Fibroblast of lung (primary cell): ENCODE measurements at regions not wholly inside any gene's neighbourhood (a gene's known extent, or its start where the extent isn't known, plus 50 kb on each side); places are given as distances from the start of the nearest gene placed in this dataset.

Source experiments
- DNase-seq, 2 donors: peaks; one replicate each; pipeline versions ENCODE4 v3.0.0 to v3.0.0-alpha.2; 2010; ENCODE audit warnings: low read depth in 2 of 2
- H2AFZ ChIP-seq: 2 replicates; pipeline ENCODE4 v1.5.1; 2012; ENCODE audit warnings: low read length, control low read depth, inconsistent platforms
- H3K27ac ChIP-seq: 2 replicates; pipeline ENCODE4 v1.5.1; 2011; ENCODE audit warnings: low read length, control low read depth; ENCODE audit not compliant: insufficient read depth
- H3K27me3 ChIP-seq: 2 replicates; pipeline ENCODE4 v1.5.1; 2011; ENCODE audit warnings: mild to moderate bottlenecking, low read length; ENCODE audit not compliant: control insufficient read depth, insufficient read depth
- H3K36me3 ChIP-seq: 2 replicates; pipeline ENCODE4 v1.5.1; 2011; ENCODE audit warnings: low read length; ENCODE audit not compliant: control insufficient read depth, insufficient read depth
- H3K4me1 ChIP-seq: 2 replicates; pipeline ENCODE4 v1.5.1; 2011; ENCODE audit warnings: low read length; ENCODE audit not compliant: control insufficient read depth, insufficient read depth; ENCODE audit errors: extremely low read depth
- H3K4me2 ChIP-seq: 2 replicates; pipeline ENCODE4 v1.5.1; 2011; ENCODE audit warnings: low read length, control low read depth; ENCODE audit not compliant: insufficient read depth; ENCODE audit errors: extremely low read depth
- H3K4me3 ChIP-seq, 4 experiments: fragments of 200-600 bp in 1 of 4; sonication (generic) in 1 of 4; replicated peaks in 1 of 4; 2 replicates each; pipeline ENCODE4 v1.5.1; 2011 to 2016; ENCODE audit warnings: low read length in 4 of 4, low read depth in 3 of 4, mild to moderate bottlenecking in 3 of 4, control low read depth in 2 of 4, inconsistent platforms in 1 of 4, mixed read lengths in 1 of 4; ENCODE audit not compliant: insufficient read depth in 1 of 4; ENCODE audit errors: control extremely low read depth in 1 of 4
- H3K79me2 ChIP-seq: 2 replicates; pipeline ENCODE4 v1.5.1; 2012; ENCODE audit warnings: mild to moderate bottlenecking, low read length, inconsistent platforms; ENCODE audit not compliant: control insufficient read depth, insufficient read depth
- H3K9ac ChIP-seq: 2 replicates; pipeline ENCODE4 v1.5.1; 2011; ENCODE audit warnings: mild to moderate bottlenecking, low read length, control low read depth; ENCODE audit not compliant: insufficient read depth
- H3K9me3 ChIP-seq: 2 replicates; pipeline ENCODE4 v1.5.1; 2012; ENCODE audit warnings: low read depth, low read length; ENCODE audit not compliant: control insufficient read depth, insufficient read depth
- H4K20me1 ChIP-seq: 2 replicates; pipeline ENCODE4 v1.5.1; 2011; ENCODE audit warnings: low read length; ENCODE audit not compliant: control insufficient read depth, insufficient read depth; ENCODE audit errors: extremely low read depth
- EZH2 ChIP-seq: IDR thresholded peaks from 2 replicates; pipeline ENCODE4 v1.5.1; 2012; ENCODE audit warnings: low read length, control low read depth, mild to moderate bottlenecking; ENCODE audit errors: missing control alignments
- TF ChIP-seq, protein P1 (sequence below), 2 donors: IDR thresholded peaks in 1 of 2; conservative IDR thresholded peaks in 1 of 2; 1 replicate in 1 of 2; 2 replicates in 1 of 2; pipeline ENCODE4 v1.5.1; 2011 to 2012; ENCODE audit warnings: low read length in 2 of 2, control low read depth in 1 of 2, inconsistent platforms in 1 of 2, low read depth in 1 of 2, mild to moderate bottlenecking in 1 of 2

DNA sequence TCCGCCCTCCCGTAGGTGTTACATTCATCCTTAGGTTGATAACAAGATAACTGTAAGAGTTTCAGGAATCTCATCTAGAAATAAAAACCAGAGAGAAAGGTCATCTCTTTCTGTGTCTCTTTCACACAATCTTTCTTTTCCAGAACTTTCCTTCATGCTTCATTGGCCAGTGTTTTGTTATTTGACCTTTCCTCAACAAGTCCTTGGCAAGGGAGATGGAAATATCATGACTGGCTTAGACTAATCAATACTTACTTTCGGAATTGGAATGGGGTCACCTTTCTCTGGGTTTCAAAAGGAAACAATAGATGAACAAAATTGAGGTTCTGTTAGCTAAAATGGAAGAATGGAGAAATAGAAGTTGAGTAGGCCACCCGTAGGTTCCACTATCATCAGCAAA lies 72.9 kb upstream of the PPP2R5A start:
- Histone ChIP-seq H3K4me3 (no peak overlapping the region), H3K9me3 (no peaks in the 10 kb centered on the region), H3K27ac (no peak overlapping the region), H3K79me2 (no peaks in the 10 kb centered on the region), H3K27me3 (no peaks in the 10 kb centered on the region), H3K36me3 (no peaks in the 10 kb centered on the region), H4K20me1 (no peaks in the 10 kb centered on the region), H3K9ac (no peak overlapping the region), H2AFZ (no peak overlapping the region), H3K4me1 (no peaks in the 10 kb centered on the region), H3K4me2 (no peak overlapping the region)
- DNase-seq, result no peak
- no peak for TF ChIP-seq EZH2
- TF ChIP-seq, protein P1, sequence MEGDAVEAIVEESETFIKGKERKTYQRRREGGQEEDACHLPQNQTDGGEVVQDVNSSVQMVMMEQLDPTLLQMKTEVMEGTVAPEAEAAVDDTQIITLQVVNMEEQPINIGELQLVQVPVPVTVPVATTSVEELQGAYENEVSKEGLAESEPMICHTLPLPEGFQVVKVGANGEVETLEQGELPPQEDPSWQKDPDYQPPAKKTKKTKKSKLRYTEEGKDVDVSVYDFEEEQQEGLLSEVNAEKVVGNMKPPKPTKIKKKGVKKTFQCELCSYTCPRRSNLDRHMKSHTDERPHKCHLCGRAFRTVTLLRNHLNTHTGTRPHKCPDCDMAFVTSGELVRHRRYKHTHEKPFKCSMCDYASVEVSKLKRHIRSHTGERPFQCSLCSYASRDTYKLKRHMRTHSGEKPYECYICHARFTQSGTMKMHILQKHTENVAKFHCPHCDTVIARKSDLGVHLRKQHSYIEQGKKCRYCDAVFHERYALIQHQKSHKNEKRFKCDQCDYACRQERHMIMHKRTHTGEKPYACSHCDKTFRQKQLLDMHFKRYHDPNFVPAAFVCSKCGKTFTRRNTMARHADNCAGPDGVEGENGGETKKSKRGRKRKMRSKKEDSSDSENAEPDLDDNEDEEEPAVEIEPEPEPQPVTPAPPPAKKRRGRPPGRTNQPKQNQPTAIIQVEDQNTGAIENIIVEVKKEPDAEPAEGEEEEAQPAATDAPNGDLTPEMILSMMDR (conservative IDR thresholded peaks at IDR 0.05 in 1 of 2, IDR thresholded peaks at IDR 0.05 in 1 of 2; ENCODE audit: low read depth in 1 of 2, low read length in 2 of 2), result no peak

DNA sequence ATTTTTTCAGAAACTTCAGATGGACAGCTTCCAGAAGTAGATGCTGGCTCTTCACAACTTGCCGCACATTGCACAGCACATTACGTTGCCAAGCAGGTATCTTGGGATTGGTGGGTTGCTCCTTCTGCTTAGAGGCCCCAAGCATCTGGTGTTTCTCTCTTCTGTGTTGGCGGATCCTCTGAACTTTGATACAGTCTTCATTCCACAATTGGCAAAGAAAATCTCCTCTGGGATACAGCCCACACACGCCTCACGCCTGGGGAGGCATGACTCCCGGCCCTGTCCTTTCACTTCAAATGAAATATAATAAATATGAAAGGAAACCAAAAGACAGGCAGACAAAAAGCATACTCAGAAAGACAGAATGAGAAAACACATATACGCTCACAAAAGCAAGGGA lies 72.3 kb upstream of the PPP2R5A start:
- Histone ChIP-seq H3K4me1 (no peaks in the 10 kb centered on the region), H3K27me3 (no peaks in the 10 kb centered on the region), H3K27ac (no peak overlapping the region), H3K79me2 (no peaks in the 10 kb centered on the region), H3K4me3 (no peak overlapping the region), H3K36me3 (no peaks in the 10 kb centered on the region), H3K9ac (no peak overlapping the region), H3K4me2 (no peak overlapping the region), H2AFZ (no peak overlapping the region), H3K9me3 (no peaks in the 10 kb centered on the region), H4K20me1 (no peaks in the 10 kb centered on the region)
- no peak for TF ChIP-seq EZH2
- TF ChIP-seq, protein P1 (conservative IDR thresholded peaks at IDR 0.05 in 1 of 2, IDR thresholded peaks at IDR 0.05 in 1 of 2; ENCODE audit: low read depth in 1 of 2, low read length in 2 of 2), result no peak
- DNase-seq, result no peak

DNA sequence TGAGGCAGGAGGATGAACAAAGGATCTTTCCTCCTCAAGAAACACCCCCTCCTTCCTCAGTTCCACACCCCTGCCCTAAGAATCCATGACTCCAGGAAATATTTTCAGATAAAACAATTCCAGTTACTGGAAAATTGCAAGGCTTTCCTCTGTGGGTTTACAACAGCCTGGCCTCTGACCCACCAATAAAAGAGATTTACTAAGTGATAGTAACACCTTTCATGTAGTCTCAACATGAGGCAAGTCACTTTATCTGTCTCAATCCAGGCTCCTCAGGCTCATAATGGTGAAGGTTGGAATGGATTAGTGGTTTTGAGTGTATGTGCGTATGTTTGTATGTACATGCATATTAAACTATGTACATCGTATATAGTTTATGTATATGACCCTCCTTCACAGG lies 71.4 kb upstream of the PPP2R5A start:
- Histone ChIP-seq H3K79me2 (no peaks in the 10 kb centered on the region), H3K4me3 (no peak overlapping the region), H3K27me3 (no peaks in the 10 kb centered on the region), H2AFZ (no peak overlapping the region), H3K4me2 (no peak overlapping the region), H3K9ac (no peak overlapping the region), H3K4me1 (no peaks in the 10 kb centered on the region), H4K20me1 (no peaks in the 10 kb centered on the region), H3K27ac (no peak overlapping the region), H3K9me3 (no peaks in the 10 kb centered on the region), H3K36me3 (no peaks in the 10 kb centered on the region)
- no peak for DNase-seq
- no peak for TF ChIP-seq EZH2
- TF ChIP-seq, protein P1 (conservative IDR thresholded peaks at IDR 0.05 in 1 of 2, IDR thresholded peaks at IDR 0.05 in 1 of 2; ENCODE audit: low read depth in 1 of 2, low read length in 2 of 2), result no peak
